ENCODE measurements at regions not wholly inside any gene's neighbourhood (a gene's known extent, or its start where the extent isn't known, plus 50 kb on each side); places are given as distances from the start of the nearest gene placed in this dataset.

DNA sequence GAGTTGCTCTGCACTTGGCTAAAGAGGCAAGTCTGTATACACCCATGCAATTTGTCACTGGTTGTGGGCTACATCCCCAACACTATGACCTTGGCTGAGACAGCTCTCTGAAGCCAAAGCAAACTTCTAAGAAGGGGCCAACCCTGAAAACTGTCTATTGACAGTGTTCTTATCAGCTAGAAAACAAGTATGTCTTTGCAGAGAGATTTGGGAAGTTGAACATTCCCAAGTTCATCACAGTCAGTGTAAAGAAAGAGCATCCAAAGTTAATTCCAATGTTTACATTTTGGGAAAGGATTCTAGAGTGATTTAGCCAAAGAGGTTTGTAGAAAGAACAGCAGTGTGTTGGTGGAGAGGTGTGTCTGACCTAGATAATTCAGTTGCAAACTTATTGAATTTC, 711.1 kb upstream of the CHD1 start:
- TF ChIP-seq CTCF (IDR thresholded peaks at IDR 0.05; ENCODE audit: low read depth, low read length): no peak
- no peak overlapping the region for H3K4me3 ChIP-seq (replicated peaks in 1 of 2; ENCODE audit: low read depth in 2 of 2, low read length in 2 of 2)
- DNase-seq (ENCODE audit: low read depth in 2 of 2): no peak

- no peak overlapping the region for H3K4me3 ChIP-seq (replicated peaks in 1 of 2; ENCODE audit: low read depth in 2 of 2, low read length in 2 of 2)
- TF ChIP-seq CTCF (IDR thresholded peaks at IDR 0.05; ENCODE audit: low read depth, low read length): no peak
- DNase-seq (ENCODE audit: low read depth in 2 of 2): no peak
Observed at GRCh38 chr5:99636663-99637062, 707.9 kb upstream of the CHD1 start.

GRCh38 chr5:99621772-99622681, 693.2 kb upstream of the CHD1 start:
- DNase-seq (ENCODE audit: low read depth in 2 of 2): no peak
- no peak for TF ChIP-seq CTCF (IDR thresholded peaks at IDR 0.05; ENCODE audit: low read depth, low read length)
- H3K4me3 ChIP-seq (replicated peaks in 1 of 2; ENCODE audit: low read depth in 2 of 2, low read length in 2 of 2): no peak overlapping the region

DNA sequence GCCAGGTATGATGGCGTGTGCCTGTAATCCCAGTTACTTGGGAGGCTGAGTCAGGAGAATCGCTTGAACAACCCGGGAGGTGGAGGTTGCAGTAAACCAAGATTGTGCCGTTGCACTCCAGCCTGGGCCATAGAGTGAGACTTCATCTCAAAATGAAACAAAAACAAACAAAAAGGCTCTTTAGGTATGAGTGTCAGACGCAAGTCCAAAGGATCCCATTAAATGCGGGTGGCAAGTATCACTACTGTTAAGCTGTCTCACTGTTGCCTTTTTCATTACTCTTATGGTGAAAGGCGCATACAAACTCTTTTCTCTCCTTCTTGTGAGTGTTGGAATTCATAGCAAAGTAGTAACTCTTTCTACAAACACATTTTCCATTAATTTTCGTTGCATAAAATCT, 688.5 kb upstream of the CHD1 start:
- DNase-seq (ENCODE audit: low read depth in 2 of 2): no peak
- no peak for TF ChIP-seq CTCF (IDR thresholded peaks at IDR 0.05; ENCODE audit: low read depth, low read length)
- H3K4me3 ChIP-seq (replicated peaks in 1 of 2; ENCODE audit: low read depth in 2 of 2, low read length in 2 of 2): no peak overlapping the region

GRCh38 chr5:99614888-99615287, 686.1 kb upstream of the CHD1 start:
- no peak for DNase-seq (ENCODE audit: low read depth in 2 of 2)
- TF ChIP-seq CTCF (IDR thresholded peaks at IDR 0.05; ENCODE audit: low read depth, low read length): no peak
- no peak overlapping the region for H3K4me3 ChIP-seq (replicated peaks in 1 of 2; ENCODE audit: low read depth in 2 of 2, low read length in 2 of 2)

- no peak overlapping the region for H3K4me3 ChIP-seq (replicated peaks in 1 of 2; ENCODE audit: low read depth in 2 of 2, low read length in 2 of 2)
- no peak for TF ChIP-seq CTCF (IDR thresholded peaks at IDR 0.05; ENCODE audit: low read depth, low read length)
- no peak for DNase-seq (ENCODE audit: low read depth in 2 of 2)
Observed at GRCh38 chr5:99607124-99607523, 678.3 kb upstream of the CHD1 start.

All from cardiac fibroblast (primary cell).